ENCODE measurements at regions not wholly inside any gene's neighbourhood (a gene's known extent, or its start where the extent isn't known, plus 50 kb on each side); places are given as distances from the start of the nearest gene placed in this dataset.

DNA sequence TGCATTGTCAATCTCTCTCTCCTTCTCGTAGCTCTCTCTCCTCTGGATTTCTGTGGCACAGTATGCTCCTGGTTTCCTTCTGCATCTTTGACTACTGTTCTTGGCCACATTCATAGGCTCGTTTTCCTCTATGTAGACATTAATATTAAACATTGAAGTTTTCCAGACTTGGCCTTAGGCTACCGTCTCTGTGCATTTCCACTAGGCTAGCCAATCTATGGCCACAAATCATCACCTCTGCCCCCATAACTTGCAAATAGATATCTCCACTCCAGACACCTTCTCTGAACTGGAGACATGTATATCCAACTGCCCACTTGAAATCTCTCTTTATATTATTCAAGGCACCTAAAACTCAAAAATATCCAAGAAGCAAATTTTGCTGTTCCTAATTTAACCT is 768.5 kb downstream of the TSN start:
- TF ChIP-seq CTCF (conservative IDR thresholded peaks at IDR 0.05): no peak
- no peak overlapping the region for H3K27ac ChIP-seq

DNA sequence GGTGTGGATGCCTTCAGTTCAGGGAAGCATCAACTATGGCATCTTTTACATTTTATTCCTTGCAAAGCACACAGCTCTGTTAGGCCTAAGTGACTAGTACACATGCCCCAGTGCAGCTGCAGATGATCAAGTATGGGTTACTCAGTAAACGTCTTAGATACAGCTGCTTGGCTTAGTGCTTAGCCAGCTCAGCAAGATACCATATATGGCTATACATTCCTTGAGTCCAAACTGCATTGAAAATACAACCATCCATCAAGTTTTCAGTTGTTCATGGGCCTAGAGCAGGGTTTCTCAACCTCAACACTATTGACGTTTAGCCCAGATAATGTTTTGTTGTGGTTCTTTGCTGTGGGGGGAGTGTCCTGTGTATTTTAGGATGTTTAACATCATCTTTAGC is 769.9 kb downstream of the TSN start:
- no peak for TF ChIP-seq CTCF (conservative IDR thresholded peaks at IDR 0.05)

DNA sequence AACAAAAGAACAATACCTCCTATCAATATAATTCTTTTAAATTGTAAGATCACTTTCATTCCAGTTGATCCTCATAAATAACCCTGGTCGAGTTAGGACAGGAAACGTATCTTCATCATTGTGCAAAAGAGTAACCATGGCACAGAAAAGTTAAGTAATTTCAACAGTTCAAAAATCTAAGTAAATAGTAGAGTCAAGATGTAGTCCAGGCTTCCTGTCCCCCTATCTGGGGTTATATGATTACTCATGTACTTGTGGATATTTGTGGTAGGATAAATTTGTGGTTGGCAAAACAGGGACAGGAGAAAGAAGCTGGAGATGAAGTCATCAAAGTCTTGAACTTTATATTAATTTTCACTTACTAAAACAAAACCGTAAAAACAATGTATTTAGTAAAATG is 772.6 kb downstream of the TSN start:
- no peak overlapping the region for H3K27ac ChIP-seq
- TF ChIP-seq CTCF (conservative IDR thresholded peaks at IDR 0.05): no peak

More for the DNA sequence above, 769.9 kb downstream of the TSN start:
- no peak overlapping the region for H3K27ac ChIP-seq

- no peak overlapping the region for H3K27ac ChIP-seq
- no peak for TF ChIP-seq CTCF (conservative IDR thresholded peaks at IDR 0.05)
These were observed 773.7 kb downstream of the TSN start for GRCh38 chr2:122528958-122529705.

GRCh38 chr2:122530814-122531213 is 775.4 kb downstream of the TSN start:
- TF ChIP-seq CTCF (conservative IDR thresholded peaks at IDR 0.05): no peak
- no peak overlapping the region for H3K27ac ChIP-seq

GRCh38 chr2:122531290-122532071 is 776.0 kb downstream of the TSN start:
- TF ChIP-seq CTCF (conservative IDR thresholded peaks at IDR 0.05): no peak; the same call in 1 of the 2 replicates
- no peak overlapping the region for H3K27ac ChIP-seq

DNA sequence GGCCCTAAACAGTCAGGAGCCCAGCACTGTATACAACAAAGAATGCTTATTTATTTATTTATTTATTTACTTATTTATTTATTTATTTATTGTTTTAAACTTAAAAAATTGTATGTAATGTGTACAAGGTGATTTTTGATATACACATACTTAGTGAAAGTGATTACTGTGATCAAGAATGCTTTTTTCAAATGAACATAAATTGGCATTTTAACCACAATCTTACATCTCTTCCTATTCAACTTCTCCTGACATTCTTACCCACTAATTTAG is 776.6 kb downstream of the TSN start:
- TF ChIP-seq CTCF (conservative IDR thresholded peaks at IDR 0.05): no peak
- no peak overlapping the region for H3K27ac ChIP-seq

All from VCaP (cell line).